Epidermal melanocyte (primary cell): ENCODE measurements at regions not wholly inside any gene's neighbourhood (a gene's known extent, or its start where the extent isn't known, plus 50 kb on each side); places are given as distances from the start of the nearest gene placed in this dataset.

ENCODE experiments used
- DNase-seq: peaks from one replicate; pipeline ENCODE4 v3.0.0; 2011; ENCODE audit warnings: low spot score; ENCODE audit not compliant: insufficient read length

DNA sequence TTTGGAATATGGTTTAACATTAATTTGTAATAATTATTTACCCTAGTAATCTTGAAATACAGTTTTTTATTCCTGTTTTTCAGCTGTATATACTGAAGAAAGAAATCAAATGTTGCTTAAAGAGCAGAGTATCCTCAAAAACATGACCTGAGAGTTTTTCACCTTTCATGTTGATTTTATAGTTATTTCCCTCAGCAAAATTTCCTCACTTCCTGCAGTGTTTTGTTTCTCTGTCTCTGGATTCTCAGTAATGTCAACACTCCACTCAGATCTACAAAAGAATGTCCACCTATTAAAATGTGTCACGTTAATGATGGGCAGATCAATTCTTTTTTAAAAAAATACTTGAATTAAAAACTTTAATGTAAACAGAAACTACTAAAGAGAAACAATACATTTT, 398.3 kb downstream of the ANXA1 start:
- DNase-seq: no peak

DNA sequence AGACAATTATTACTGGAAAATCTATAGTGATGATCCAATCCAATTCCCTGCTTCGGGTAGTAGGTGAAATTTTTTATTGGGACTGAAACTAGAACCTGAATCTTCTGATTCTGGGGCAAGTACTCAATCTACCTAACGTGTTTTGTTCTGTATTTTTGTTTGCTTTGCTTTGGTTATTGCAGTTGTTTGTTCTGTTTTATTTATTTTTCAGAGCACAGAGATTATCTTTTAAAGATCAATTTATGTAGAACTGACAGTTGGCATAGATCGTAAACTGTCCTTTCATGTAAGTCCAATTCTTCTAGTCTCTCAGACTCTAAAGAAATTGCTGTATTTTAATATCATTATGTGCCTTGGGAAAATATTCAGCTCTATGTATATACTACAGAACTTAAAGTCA, 401.6 kb downstream of the ANXA1 start:
- no peak for DNase-seq

DNA sequence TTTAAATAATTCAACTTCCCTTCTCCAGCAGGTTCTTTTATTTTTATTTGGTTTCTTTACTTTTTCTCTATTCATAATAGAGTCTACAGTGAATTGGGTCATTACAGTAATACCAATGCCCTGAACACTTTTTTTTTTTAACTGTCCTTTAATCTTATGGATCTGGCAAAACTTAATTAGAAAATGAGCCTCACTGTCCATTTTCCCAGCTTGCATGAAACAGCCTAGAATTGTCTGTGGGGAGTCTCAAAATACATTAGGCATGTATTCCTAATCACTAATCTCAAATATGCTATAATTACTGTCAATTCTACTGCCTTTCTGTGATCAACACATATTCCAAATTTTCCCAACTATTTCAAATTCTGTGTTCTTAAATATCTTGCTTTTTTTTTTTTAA, 406.8 kb downstream of the ANXA1 start:
- DNase-seq: no peak

DNA sequence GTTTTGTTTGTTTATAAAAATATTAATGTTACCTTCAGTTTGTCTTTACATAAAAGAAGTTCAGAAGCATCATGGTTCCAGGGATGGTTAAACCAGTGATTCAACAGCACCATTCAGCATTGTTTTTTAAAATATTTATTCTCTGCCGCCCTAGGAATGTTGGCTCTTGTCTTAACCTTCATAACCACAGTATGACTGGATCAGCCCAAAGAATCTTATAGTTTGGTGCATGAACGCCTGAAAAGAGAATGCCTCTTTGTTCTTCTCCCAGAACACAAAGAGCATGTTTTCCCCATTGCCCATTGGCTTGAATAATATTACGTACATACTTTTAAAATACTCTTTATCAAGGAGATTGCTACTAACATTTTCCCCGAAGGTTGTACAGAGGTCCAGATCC, 413.4 kb downstream of the ANXA1 start:
- no peak for DNase-seq

- no peak for DNase-seq
Observed at GRCh38 chr9:73565833-73566465, 414.3 kb downstream of the ANXA1 start.

DNA sequence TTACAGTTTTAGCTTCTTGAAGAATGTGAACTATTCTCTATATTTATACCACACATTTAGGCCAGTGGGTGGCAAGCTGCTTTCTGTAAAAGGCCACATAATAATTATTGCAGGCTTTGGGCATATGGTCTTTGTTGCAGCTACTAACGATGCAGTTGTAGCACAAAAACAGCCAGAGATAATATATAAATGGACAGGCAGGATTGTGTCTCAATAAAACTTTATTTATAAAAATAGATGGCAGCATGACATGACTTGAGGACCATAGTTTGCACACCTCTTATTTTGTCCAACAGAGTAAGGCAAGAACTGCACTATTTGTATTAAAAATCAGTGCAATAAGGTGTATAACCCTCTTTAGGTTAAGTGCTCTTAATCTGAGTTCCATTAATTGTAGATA, 415.0 kb downstream of the ANXA1 start:
- no peak for DNase-seq

DNA sequence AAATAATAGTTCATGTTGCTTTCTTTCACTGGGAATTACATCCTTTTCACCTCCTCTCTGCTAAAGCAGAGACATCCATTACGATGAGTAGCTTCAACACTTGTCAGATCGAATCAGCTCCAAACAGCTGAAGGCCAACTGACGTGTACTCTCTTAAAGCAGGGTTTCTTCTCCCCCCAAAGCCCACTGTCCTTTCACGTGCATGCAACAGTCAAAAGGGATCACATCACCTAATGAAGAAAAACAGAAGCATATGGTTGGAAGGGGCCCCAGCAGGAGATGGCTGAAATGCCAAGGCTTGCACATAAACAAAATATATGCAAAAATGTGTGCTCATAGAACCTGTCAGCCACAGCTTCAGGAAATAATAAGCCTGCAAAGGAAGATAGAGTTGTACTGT, 421.6 kb downstream of the ANXA1 start:
- no peak for DNase-seq

DNA sequence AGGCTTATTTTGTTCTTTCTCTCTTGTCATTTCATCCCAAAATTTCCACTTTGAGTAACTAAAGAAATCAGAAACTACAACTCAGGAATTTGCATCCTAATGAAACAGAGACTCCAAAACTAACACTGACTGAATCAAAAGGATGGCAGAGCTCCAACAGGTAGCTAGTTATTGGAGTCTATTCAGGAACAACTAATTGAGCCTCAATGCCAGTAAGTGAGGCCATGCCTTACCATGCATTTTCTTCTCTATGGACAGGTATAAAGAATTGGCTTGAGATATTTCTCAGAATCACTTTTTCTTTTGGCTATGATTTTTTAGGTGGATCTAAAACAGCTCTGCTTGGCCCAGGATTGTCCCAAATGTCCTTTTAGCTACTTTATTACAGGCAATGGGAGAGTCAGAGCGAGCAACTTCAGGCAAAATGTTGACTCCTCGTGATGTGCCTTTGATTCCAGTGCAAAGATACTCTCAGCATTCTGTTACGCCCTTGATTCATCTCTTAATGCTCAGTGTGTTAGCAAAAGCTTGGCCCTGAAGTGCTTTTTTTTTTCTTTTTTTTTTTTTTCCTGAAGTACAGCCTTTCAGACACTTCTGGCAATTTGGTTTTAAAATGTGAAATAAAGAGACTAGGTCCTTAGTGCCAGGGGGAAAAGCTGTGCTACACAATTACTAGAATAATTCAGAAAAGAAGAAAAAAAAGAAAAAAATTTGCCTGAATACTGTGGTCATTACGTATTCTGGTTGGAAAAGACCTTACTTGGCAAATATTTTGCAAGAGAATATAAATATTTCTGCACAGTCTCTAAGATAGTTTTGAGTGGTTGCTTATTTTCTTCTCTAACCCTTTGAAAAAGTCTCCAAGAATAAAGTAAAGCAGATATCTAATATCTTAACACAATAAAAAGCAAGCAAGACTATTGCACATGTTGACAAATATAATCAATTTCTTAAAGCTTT, 423.7 kb downstream of the ANXA1 start:
- no peak for DNase-seq

DNA sequence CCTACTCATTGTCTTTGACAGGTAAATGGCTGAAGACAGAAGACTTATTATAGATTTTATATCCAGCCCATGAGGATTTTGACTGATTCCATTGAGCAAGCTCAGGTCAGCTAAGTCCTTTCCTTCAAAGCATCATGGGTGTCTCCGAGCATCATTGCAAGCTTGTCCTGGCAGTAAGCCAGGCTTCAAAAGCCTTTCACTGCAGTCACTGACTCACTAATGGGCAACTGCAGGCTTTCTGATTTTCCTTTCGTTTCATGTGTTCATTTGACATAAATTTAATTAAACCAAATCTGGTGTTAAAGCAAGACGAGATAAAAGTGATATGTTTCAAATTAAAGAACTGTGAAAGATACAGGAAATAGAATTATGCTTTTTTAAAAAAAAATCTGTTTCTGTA, 426.2 kb downstream of the ANXA1 start:
- no peak for DNase-seq

DNA sequence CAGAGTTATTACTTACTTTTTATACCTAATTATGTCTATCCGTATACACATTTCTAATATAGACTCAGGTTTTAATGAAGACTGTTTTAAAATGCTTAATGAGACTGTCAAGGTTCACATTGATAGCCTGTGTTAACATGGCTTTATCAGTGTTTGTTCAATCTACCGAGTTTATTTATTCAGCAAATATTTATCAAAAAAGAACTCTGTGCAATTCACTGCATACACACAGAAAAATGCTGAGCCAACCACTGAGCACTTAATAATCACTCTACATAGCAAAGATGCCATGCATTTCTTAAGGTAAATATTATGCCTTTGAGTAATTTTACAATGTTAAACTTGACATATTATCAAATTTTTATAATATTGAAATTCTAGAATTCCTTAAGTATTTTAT, 428.2 kb downstream of the ANXA1 start:
- no peak for DNase-seq

DNA sequence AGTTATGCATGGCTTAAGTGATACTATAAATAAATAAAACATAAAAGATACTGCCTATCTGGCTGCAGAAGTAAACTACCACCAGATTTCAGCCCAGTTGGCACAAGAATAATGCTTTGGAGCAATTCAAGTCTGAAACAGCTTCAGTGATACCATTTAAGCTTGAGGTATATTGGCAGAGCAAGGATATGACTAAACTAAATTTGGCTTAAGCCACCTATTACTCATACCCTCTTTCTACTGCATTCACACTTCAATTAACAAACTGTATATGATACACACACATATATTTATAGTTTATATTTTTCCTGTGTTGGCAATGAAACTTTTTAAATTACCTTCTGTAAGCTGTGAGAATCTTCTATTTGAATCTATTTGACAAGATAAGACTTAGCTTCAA, 431.9 kb downstream of the ANXA1 start:
- DNase-seq: no peak

DNA sequence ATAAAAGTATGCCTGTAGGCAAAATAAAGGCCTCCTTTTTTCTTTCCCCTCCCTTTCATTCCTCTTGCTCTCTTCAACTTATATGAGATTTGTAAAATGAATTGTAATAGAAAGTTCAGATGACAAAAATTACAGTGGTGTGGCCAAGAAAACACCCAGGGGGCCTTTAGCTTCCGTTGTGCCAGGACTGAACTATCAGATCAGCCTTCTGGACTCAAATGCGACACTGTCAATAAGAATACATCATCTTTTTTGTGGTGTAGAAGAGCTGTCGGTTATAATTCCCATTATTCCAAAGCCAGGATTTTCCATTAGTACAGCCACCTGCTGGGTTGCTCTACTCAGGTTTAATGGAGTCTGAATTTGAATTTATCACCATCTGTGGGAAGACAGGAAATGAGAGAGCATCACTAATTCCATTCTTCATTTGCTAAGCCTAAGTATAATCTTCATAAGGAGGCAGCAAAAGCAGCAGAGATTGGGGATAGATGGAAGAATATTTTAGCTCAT, 443.4 kb downstream of the ANXA1 start:
- no peak for DNase-seq

DNA sequence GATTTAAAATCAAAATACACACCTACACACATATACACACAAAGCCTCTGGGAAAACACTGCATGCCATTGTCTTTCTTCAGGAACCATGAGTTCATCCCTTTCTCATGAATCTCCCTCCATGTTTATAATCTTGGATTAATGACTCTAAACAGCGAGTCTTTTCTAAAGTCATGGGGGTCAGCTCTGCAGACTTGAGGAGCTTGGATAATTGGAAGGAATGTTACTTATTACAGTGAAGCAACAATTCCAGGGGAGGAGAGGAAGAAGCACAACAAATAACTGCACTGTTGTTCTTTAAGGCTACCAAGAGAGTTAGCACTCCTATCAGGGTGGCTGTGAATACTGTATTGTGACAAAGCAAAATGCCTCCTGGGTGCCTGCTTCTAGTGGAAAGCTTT, 444.7 kb downstream of the ANXA1 start:
- DNase-seq: no peak

DNA sequence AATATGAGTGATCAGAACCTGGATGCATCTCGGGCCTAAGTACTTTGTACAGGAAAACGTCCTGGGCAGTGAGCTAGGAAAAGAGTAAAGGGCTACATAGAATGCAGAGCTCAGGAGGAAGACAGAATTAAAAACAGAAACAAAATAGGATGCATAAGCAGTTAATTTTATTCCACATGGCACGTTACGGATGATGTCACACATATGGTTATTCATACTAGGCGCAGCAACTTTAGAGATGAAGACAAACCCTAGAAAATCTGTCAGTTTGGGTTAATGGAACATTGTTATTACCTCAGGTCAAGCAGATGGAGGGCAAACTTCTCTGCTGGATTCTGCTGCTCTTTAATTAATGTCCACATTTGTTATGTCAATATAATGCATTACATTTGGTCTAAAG, 445.4 kb downstream of the ANXA1 start:
- DNase-seq: no peak

DNA sequence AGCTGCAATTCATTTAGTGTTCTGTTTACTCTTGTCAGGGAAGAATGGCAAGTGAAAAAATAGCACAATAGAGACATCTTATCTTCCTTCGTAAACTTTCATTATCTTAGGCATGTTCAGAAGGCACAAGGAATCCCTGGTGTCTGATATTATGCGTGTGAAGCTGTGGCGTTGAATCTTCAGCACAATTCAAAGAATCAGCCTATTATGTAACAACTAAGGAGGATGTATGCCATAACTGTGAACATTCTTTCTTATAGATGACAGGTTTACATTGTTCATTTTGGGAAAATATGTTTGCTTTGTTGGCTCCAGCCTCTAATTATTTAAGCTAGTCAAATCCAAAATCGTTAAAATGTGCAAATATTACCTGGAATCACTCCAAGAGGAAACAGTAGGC, 446.1 kb downstream of the ANXA1 start:
- DNase-seq: no peak

DNA sequence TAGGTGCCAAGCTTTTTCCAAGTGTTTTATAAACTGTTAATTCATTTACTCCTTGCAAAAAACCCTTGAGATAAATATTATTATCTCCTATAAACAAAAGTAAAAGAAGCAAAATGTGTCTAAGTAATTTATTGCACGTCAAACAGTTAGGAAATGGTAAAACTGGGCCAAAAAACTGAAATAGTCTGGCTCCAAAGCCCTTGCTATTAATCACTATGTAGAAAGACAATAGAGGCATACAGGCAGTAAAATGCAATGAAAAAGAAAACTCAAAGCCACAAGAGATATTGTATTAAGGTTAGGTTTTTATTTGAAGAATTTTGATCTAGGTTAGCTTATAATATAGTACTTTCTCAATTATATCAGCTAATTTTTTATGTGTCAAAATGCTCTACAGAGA, 457.7 kb downstream of the ANXA1 start:
- no peak for DNase-seq

GRCh38 chr9:73611032-73611431, 459.4 kb downstream of the ANXA1 start:
- no peak for DNase-seq

GRCh38 chr9:73613092-73613701, 461.5 kb downstream of the ANXA1 start:
- no peak for DNase-seq

GRCh38 chr9:73615557-73615956, 463.9 kb downstream of the ANXA1 start:
- DNase-seq: no peak

GRCh38 chr9:73617586-73617985, 465.9 kb downstream of the ANXA1 start:
- DNase-seq: no peak

DNA sequence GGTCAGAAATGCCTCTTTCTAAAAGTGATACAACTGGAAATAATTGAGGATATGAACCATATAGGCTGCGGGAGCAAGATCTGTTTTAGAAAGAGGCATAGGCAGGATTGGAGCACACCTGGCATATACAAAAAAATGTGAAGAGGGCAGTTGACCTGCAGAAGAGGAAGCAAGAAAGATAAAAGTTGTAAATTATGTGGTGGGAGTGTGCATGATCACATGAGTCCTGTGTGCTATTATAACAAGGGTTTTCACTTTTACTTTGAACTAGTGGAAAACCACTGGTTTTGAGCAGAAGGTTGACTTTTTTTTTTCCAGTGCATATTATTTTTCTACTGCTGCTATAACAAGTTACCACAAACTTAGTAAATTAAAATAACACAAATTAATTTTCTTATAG, 489.3 kb downstream of the ANXA1 start:
- DNase-seq: no peak

GRCh38 chr9:73643379-73644013, 491.8 kb downstream of the ANXA1 start:
- no peak for DNase-seq
